GM21360 (cell line): ENCODE measurements at regions not wholly inside any gene's neighbourhood (a gene's known extent, or its start where the extent isn't known, plus 50 kb on each side); places are given as distances from the start of the nearest gene placed in this dataset.
"Not testable (repeated sequence)": the region's sequence is repeated elsewhere in the genome, so short reads cannot be mapped to it uniquely, and the experiment has no call there.

Source experiments
- ATAC-seq: cut with Tn5 transposase; IDR thresholded peaks from one replicate; pipeline ENCODE4 v1.9.1; 2021; ENCODE audit warnings: mild to moderate bottlenecking, moderate library complexity; ENCODE audit not compliant: unreplicated experiment

GRCh38 chr12:131430158-131430742 lies 280.6 kb upstream of the SFSWAP start:
- ATAC-seq, result no peak

GRCh38 chr12:131431126-131431655 lies 279.7 kb upstream of the SFSWAP start:
- not testable (repeated sequence) for ATAC-seq

- ATAC-seq, result no peak
Observed at GRCh38 chr12:131432532-131433260, 278.2 kb upstream of the SFSWAP start.

GRCh38 chr12:131434208-131435125 lies 276.4 kb upstream of the SFSWAP start:
- no peak for ATAC-seq

GRCh38 chr12:131436922-131437705 lies 273.8 kb upstream of the SFSWAP start:
- ATAC-seq, result no peak

GRCh38 chr12:131437706-131438492 lies 273.0 kb upstream of the SFSWAP start:
- ATAC-seq, result no peak

GRCh38 chr12:131438493-131438835 lies 272.4 kb upstream of the SFSWAP start:
- not testable (repeated sequence) for ATAC-seq

- ATAC-seq, result no peak
Observed at GRCh38 chr12:131438881-131439280, 272.0 kb upstream of the SFSWAP start.

- not testable (repeated sequence) for ATAC-seq
Observed at GRCh38 chr12:131439752-131440151, 271.1 kb upstream of the SFSWAP start.

GRCh38 chr12:131440209-131441059 lies 270.5 kb upstream of the SFSWAP start:
- ATAC-seq, result not testable (repeated sequence)

- no peak for ATAC-seq
Observed at GRCh38 chr12:131441060-131441396, 269.9 kb upstream of the SFSWAP start.

GRCh38 chr12:131441638-131442336 lies 269.1 kb upstream of the SFSWAP start:
- ATAC-seq, result no peak

- ATAC-seq, result no peak
Observed at GRCh38 chr12:131442337-131442918, 268.5 kb upstream of the SFSWAP start.

- ATAC-seq, result no peak
Observed at GRCh38 chr12:131443019-131444000, 267.6 kb upstream of the SFSWAP start.

- ATAC-seq, result no peak
Observed at GRCh38 chr12:131444220-131445164, 266.4 kb upstream of the SFSWAP start.
